GM12878 (cell line): ENCODE measurements at regions not wholly inside any gene's neighbourhood (a gene's known extent, or its start where the extent isn't known, plus 50 kb on each side); places are given as distances from the start of the nearest gene placed in this dataset.

Source experiments
- ATAC-seq: fragments of 200-7000 bp; cut with Tn5 transposase; 3 replicates; pipeline ENCODE4 v1.9.1; 2020; ENCODE audit warnings: mild to moderate bottlenecking, moderate library complexity
- BruUV-seq: library from RNA; stranded (reverse); fragments of 400-500 nt; replicated peaks from 2 replicates; lab custom pipeline; 2021; lab: Mats Ljungman, UMichigan
- CTCF ChIA-PET: fragments of 300-600 bp; sonication (Branson Sonifier 250); formaldehyde crosslinking; extraction: SDS; loops from one replicate; lab custom pipeline; 2021; ENCODE audit warnings: inconsistent platforms; lab: Yijun Ruan, JAX
- POLR2A ChIA-PET: fragments of 350-600 bp; formaldehyde crosslinking; extraction: SDS; loops from one replicate; lab custom pipeline; 2021; ENCODE audit warnings: inconsistent platforms; lab: Charles Lee
- RAD21 ChIA-PET: fragments of 300-600 bp; sonication (Branson Sonifier 250); formaldehyde crosslinking; loops from one replicate; lab custom pipeline; 2023; ENCODE audit warnings: antibody characterized with exemption; ENCODE audit not compliant: unreplicated experiment; lab: Charles Lee
- SMC1A ChIA-PET: fragments of 300-600 bp; sonication (Branson Sonifier 250); formaldehyde crosslinking; loops from one replicate; lab custom pipeline; 2023; ENCODE audit not compliant: unreplicated experiment, uncharacterized antibody; lab: Charles Lee
- DNase-seq: peaks from one replicate; pipeline ENCODE4 v3.0.0-alpha.2; 2011; ENCODE audit warnings: low read depth, low spot score
- FAIRE-seq: peaks from 3 replicates; lab custom pipeline; 2011; peaks lifted over from hg19 to GRCh38; lab: Jason Lieb, UNC
- H2AFZ ChIP-seq: 2 replicates; pipeline ENCODE4 v1.6.0; 2011; ENCODE audit warnings: low read depth, low read length, control low read depth; ENCODE audit not compliant: control insufficient read depth
- H3K27ac ChIP-seq: 2 replicates; pipeline ENCODE4 v1.5.1; 2011; ENCODE audit warnings: control low read depth; ENCODE audit not compliant: control insufficient read depth, insufficient read depth
- H3K27me3 ChIP-seq, 2 experiments: replicated peaks in 1 of 2; 2 replicates each; pipeline versions ENCODE4 v1.6.0 to v1.6.1; 2011; ENCODE audit warnings: low read length in 1 of 2; ENCODE audit not compliant: control insufficient read depth in 2 of 2, insufficient read depth in 2 of 2
- H3K36me3 ChIP-seq, 2 experiments: 2 replicates each; pipeline ENCODE4 v1.5.1; 2011; ENCODE audit warnings: low read length in 1 of 2; ENCODE audit not compliant: control insufficient read depth in 2 of 2, insufficient read depth in 2 of 2
- H3K4me1 ChIP-seq: 2 replicates; pipeline ENCODE4 v1.6.1; 2011; ENCODE audit warnings: mild to moderate bottlenecking, low read length, moderate library complexity, mixed read lengths; ENCODE audit not compliant: control insufficient read depth, insufficient read depth
- H3K4me2 ChIP-seq: 2 replicates; pipeline ENCODE4 v1.6.0; 2011; ENCODE audit warnings: control low read depth; ENCODE audit not compliant: control insufficient read depth, insufficient read depth
- H3K4me3 ChIP-seq: fragments of 200-600 bp; sonication (generic); 2 replicates; pipeline ENCODE4 v1.5.1; 2016
- H3K79me2 ChIP-seq: 2 replicates; pipeline ENCODE4 v1.6.0; 2011; ENCODE audit warnings: low read length; ENCODE audit not compliant: control insufficient read depth, insufficient read depth
- H3K9ac ChIP-seq: 2 replicates; pipeline ENCODE4 v1.8.0; 2011; ENCODE audit warnings: low read length, control low read depth, mixed read lengths; ENCODE audit not compliant: control insufficient read depth, insufficient read depth
- H3K9me3 ChIP-seq: replicated peaks from 3 replicates; pipeline ENCODE4 v1.5.1; 2011; ENCODE audit warnings: mild to moderate bottlenecking, low read length; ENCODE audit not compliant: control insufficient read depth, insufficient read depth
- H4K20me1 ChIP-seq: 2 replicates; pipeline ENCODE4 v1.6.0; 2011; ENCODE audit not compliant: control insufficient read depth, insufficient read depth
- FOS ChIP-seq: IDR thresholded peaks from 3 replicates; pipeline ENCODE4 v1.6.1; 2011; ENCODE audit warnings: borderline replicate concordance; ENCODE audit not compliant: insufficient read length; ENCODE audit errors: extremely low read depth
- IKZF2 ChIP-seq, 2 experiments: fragments of 450-650 bp; IDR thresholded peaks; 2 replicates each; pipeline ENCODE4 v1.6.1; 2017; ENCODE audit warnings: mild to moderate bottlenecking in 2 of 2, moderate library complexity in 2 of 2
- POLR2AphosphoS5 ChIP-seq: IDR thresholded peaks from 2 replicates; pipeline ENCODE4 v1.6.1; 2011; ENCODE audit warnings: mild to moderate bottlenecking, low read length, inconsistent platforms
- ZNF592 ChIP-seq: fragments of 450-650 bp; IDR thresholded peaks from 2 replicates; pipeline ENCODE4 v1.6.1; 2017; ENCODE audit warnings: mild to moderate bottlenecking, moderate library complexity
- WGBS: methylation state at CpG from one replicate; pipeline ENCODE4 v1.1.6; 2016; ENCODE audit warnings: low lambda C conversion rate; ENCODE audit not compliant: insufficient replicate concordance, insufficient coverage; ENCODE audit errors: missing lambda C conversion rate; 5-methylcytosine and 5-hydroxymethylcytosine counted together
- in situ Hi-C: fragments of 300-500 bp; cut with MboI; formaldehyde crosslinking; loops from 9 replicates; pipeline ENCODE4 v1.14.3; 2018; ENCODE audit warnings: mixed read lengths
- intact Hi-C: fragments of 100-400 bp; cut with micrococcal nuclease; formaldehyde crosslinking; loops from one replicate; pipeline ENCODE4 v1.14.2; 2022; ENCODE audit not compliant: unreplicated experiment

GRCh38 chr1:166328956-166329355, 162.2 kb upstream of the FAM78B start:
- H2AFZ ChIP-seq = no peak overlapping the region
- no peaks in the 10 kb centered on the region for H3K4me1 ChIP-seq
- H4K20me1 ChIP-seq = no peaks in the 10 kb centered on the region
- no peaks in the 10 kb centered on the region for H3K36me3 ChIP-seq
- no TSS peak for BruUV-seq
- 33% methylated on average over 1 of the region's 1 CpG for WGBS
- no peak overlapping the region for H3K4me2 ChIP-seq
- no peak for DNase-seq
- CTCF ChIA-PET = interaction anchor here (0.6 kb wide), 1 partner anchor 917 kb away, joined by 3 read pairs; no protein-coding TSS in a partner anchor
- RAD21 ChIA-PET = no interaction called here
- no peak overlapping the region for H3K9ac ChIP-seq
- H3K9me3 ChIP-seq = no peaks in the 10 kb centered on the region
- H3K27ac ChIP-seq = no peak overlapping the region
- FAIRE-seq = no peak
- in situ Hi-C loops (no loop called here), intact Hi-C loops (no loop called here)
- TF ChIP-seq IKZF2 (IDR thresholded peaks at IDR 0.05) (no peak), POLR2AphosphoS5 (no peak), FOS (no peak), ZNF592 (no peak)
- ATAC-seq = no peak
- H3K4me3 ChIP-seq = no peak overlapping the region
- SMC1A ChIA-PET = no interaction called here
- H3K79me2 ChIP-seq = no peaks in the 10 kb centered on the region
- no peaks in the 10 kb centered on the region for H3K27me3 ChIP-seq
- POLR2A ChIA-PET = no interaction called here
